ENCODE measurements at regions not wholly inside any gene's neighbourhood (a gene's known extent, or its start where the extent isn't known, plus 50 kb on each side); places are given as distances from the start of the nearest gene placed in this dataset.

DNA sequence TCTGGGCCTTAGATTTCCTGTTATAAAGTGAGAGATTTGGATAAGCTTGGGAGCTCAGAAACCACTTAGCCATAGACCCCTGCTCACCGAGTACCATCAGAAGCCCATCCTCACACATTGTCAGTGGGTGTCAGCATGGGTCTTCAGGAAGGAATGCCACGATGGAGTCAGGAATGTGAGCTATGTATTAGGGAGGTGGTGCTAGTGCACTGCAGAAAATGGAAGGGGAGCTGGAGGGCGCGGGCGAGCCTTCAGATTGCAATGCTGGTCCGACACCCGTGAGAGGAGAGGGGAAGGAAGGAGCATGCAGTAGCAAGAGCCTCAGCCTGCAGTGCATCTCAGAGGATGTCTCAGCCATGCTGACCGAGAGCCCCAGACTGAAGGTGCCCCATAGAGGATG is 294.5 kb downstream of the FOXL1 start:
- TF ChIP-seq ZNF274 (IDR thresholded peaks at IDR 0.05; ENCODE audit: low read depth, low read length) (no peak), YY1 (IDR thresholded peaks at IDR 0.05; ENCODE audit: insufficient read depth, insufficient read length) (no peak)
